HG02678 (cell line): ENCODE measurements at regions not wholly inside any gene's neighbourhood (a gene's known extent, or its start where the extent isn't known, plus 50 kb on each side); places are given as distances from the start of the nearest gene placed in this dataset.
"Not testable (repeated sequence)": the region's sequence is repeated elsewhere in the genome, so short reads cannot be mapped to it uniquely, and the experiment has no call there.

Source experiments
- ATAC-seq: cut with Tn5 transposase; IDR thresholded peaks from one replicate; pipeline ENCODE4 v1.9.1; 2021; ENCODE audit warnings: mild to moderate bottlenecking, moderate library complexity; ENCODE audit not compliant: unreplicated experiment

DNA sequence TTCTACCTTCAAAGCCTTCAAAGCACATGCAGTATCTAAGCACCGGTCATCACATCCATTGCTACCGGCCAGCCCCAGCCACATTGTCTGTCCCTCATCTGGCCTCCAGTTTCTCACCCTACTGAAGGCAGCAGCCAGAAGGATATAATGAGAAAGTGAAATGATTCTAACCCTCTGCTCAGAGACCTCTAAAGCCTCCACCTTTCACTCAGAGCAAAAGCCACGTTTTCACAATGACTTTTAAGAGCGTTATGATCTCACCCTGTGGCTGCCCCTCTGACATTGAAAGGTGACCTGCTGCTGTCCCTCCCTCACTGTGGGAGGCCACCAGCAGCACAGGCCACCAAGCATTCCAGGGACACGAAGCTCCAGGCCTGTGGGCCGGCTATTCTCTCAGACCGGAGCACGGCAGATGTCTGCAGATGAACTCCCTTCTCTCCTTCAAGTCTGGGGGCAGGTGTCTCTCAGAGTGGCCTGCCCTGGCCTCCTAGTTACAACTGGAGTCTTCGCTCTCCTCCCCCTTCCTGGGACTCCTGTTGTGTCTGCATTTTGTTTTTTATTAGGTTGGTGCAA is 94.9 kb upstream of the EEPD1 start:
- peak; percentile 73 for ATAC-seq

DNA sequence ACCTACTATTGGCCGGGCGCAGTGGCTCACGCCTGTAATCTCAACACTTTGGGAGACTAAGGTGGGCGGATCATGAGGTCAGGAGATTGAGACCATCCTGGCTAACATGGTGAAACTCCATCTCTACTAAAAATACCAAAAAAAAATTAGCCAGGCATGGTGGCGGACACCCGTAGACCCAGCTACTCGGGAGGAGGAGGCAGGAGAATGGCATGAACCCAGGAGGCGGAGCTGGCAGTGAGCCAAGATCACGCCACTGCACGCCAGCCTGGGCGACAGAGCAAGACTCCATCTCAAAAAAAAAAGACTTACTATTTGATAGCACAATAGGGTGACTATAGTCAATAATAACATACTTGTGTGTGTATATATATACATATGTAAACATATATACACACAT is 92.7 kb upstream of the EEPD1 start:
- not testable (repeated sequence) for ATAC-seq

DNA sequence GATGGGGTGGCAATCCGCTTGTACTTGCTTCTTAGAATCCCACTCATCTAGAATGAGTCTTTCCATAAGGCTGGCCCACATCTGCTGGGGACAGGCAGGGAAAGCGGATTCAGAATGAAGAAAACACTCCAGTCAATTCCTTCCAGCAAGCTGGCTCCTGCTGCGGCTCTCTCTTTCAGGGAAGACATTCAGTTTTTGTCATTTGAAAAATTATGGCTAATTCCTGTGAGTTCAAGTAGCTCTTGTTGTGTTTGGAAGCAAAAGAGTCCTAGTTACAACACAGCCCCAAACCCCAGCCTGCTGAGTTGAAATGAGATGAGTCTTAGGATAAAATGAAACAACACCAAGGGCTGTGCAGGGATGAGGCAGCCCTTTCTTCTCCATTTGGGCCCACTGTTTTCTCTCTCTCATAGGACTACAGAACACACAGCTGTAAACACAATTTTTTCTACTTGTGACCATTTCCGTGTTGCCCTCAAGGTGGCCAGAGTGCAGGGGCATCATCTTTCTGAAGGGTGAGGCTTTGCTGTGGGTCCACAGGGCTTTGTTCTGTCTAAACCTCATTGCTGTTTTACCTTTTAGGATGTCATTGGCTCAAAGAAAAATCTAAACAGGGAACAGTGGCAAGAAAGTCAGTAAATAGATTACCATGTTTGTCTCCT is 90.8 kb upstream of the EEPD1 start:
- no peak for ATAC-seq

DNA sequence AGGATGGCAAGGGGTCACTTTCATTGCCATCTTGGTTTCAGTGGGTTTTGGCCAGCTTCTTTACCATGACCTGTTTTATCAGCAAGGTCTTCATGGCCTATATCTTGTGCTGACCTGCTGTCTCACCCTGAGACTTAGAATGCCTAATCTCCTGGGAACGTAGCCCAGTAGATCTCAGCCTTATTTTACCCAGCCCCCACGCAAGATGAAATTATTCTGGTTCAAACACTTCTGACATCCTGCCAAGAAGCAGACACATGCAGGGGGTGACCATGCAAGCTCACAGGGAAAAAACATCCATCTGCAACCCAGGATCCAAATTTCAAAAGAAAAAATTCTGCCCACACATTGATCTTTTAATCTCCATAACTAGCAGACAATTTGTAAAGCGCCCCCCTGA is 88.4 kb upstream of the EEPD1 start:
- ATAC-seq = no peak

DNA sequence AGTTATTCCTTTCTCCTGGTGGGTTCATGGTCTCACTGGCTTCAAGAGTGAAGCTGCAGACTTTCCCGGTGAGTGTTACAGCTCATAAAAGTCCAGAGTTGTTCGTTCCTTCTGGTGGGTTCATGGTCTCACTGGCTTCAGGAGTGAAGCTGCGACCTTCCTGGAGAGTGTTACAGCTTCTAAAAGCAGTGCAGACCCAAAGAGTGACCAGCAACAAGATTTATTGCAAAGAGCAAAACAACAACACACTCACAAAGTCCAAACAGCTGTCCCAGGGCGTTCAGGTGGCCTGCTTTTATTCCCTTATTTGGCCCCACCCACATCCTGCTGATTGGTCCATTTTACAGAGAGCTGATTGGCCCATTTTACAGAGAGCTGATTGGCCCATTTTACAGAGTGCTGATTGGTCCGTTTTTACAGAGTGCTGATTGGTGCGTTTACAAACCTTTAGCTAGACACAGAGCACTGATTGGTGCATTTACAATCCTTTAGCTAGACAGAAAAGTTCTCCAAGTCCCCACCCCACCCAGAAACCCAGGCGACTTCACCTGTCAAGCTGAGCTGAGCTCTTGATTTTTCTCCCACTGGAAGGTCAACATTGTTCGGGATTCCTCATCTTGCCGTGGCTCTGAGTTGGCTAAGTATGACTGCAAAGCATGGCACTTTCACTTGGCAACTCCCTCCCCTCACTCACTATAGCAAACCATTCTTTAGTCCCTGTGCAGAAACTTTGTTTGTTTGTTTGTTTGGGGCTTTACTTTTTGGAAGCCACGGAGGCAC is 87.3 kb upstream of the EEPD1 start:
- ATAC-seq = not testable (repeated sequence)

DNA sequence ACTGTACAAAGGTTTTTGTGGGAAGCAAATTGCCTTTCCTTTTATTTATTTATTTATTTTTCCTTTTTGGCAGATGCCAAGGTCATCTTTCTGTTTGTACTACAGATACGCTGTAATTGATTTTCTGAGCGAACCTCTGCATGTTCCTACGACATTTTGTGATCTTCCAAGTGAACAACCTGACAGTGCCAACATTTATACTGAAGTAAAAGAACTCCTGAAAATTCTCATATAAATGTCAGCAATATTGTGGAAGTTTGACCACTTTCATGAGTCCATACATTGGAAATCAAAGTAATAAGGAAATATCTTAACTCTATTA is 86.8 kb upstream of the EEPD1 start:
- ATAC-seq = no peak

DNA sequence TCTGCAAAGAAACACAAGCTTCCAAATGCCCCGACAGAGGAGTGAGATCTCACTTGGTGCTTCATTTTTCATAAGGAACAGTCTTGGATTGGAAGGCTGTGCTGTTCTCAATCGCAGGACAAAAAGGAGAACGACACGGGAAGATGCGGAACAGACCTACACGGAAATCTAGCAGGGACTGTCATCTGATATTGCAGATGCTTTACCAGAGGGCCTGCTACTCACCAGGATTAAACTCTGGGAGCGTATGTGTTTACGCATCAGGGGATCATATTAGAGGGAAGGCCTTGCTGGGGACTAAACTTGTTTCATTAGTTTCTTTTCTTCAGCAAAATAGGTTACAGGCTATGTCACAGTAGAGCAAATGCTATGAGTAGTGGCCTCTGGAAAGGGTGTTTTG is 82.8 kb upstream of the EEPD1 start:
- no peak for ATAC-seq

DNA sequence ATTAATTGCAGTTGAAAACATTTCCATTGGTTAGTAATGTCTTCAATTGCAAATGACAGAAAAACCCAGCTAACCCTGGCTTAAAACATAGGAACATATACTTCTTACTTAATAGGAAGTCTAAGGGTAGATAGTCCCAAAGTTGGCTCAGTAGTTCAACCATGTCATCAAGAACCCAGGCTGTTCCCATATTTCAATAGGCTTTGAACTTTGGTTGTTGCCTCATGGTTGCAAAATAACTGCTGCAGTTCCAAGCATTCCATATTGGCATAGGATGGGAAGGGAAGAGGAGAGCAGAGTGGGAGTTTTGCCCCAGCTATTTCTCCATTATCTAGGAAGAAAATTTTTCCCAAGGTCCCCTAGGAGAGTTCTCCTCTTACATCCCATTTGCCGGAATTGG is 81.4 kb upstream of the EEPD1 start:
- no peak for ATAC-seq

DNA sequence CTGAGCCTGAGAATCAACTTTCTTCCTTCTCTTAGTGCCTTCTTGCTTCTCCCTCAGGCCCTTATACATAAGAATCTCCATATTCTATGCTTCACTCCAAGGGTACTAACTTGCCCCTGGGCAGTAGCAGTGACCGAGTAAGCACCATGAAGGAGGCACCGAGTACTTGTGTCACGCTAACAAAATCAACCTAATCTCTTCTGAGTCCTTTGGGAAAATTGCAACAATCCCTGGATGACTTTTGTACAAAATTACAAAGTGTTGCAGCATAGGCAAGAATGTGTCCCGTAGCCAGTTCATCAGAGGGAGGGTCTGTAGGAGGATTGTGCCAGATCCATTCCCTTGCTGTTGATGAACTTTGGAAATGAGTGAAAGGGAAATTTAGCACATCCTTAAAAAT is 80.4 kb upstream of the EEPD1 start:
- no peak for ATAC-seq

DNA sequence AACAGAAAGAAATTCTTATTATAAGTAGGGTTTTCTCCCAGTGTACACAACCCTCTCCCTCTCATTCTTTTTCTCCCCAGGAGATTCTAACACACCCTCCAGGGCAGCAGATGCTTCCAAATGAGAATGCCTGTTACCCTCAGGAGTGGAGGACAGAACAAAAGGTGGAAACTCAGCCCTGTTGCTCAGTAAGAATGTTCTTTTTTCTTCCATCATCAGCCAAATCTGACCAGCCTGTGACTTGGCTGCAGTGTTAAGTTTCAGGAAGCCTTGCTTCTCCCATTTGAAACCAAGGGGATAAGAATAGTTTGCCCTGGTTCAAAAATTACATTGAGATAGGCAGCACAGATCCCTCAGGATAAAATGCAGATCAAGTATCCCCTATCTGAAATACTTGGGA is 77.5 kb upstream of the EEPD1 start:
- ATAC-seq = no peak

DNA sequence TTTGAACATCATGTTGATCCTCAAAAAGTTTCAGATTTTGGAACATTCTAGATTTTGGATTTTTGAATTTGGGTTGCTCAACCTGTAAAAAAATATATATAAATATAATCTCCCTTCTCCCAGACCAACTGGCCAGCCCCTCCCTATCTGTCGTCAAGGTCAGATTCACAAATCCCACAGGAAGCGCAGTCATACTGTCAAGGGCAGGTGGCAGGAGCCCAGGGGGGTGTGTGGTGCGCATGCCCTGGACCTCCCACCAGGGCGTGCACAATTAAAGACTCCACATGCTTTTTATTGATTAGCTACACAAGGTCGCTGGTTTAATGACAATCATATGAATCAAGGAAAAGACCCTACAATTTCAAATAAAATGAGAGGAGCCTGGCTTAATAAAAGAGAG is 77.0 kb upstream of the EEPD1 start:
- no peak for ATAC-seq

DNA sequence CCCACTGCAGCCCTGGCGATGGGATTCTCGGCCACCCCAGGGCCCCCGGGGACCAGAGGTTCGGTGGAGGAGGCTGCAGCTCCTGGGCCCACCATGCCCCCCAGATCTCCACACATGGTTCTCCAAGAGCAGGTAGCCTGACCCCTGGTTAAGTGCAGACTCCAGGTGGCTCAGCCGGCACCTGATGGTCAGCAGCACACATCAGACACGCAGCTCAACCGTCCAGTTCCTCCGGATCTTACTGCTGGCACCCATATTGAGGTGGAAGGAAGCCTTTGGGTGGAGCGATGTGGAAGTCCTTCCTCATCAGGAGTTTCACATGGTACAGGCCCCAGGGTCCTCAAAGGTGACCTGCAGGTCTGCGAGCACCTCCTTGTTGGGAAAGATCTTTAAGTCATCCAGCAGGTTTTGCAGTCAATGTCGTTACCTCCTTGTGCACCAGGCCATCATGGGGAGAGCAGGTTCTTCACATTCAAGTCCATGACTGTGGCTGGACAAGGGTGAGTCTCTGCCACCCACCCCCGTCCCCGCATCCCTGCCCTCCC is 74.2 kb upstream of the EEPD1 start:
- ATAC-seq = no peak

DNA sequence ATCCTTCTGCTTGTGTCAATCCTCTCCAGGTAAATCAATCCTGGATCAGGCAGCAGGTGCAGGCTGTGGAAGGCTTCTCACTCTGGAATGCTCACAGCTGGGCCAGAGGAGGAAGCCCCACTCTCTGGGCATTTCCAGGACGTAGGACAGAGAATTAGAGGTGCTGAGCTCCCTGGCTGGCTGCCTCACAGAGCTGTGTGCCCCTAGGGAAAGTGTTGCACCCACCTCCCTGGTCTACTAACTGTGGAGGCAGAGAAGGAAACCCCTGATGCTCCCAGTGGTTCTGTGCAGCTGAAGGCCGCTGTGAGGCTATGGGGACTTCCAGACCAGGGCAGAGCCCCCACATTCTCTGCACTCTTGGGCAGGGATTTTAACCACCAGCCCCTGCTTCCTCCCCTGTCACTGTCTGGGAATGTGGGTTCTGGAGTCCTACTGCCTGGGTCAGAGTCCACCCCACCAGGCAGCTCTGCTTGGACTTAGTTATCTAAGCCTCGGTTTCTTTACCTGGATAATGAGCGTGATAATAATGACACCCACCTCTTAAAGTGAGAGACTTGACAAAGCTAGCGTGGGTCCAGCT is 73.5 kb upstream of the EEPD1 start:
- no peak for ATAC-seq

DNA sequence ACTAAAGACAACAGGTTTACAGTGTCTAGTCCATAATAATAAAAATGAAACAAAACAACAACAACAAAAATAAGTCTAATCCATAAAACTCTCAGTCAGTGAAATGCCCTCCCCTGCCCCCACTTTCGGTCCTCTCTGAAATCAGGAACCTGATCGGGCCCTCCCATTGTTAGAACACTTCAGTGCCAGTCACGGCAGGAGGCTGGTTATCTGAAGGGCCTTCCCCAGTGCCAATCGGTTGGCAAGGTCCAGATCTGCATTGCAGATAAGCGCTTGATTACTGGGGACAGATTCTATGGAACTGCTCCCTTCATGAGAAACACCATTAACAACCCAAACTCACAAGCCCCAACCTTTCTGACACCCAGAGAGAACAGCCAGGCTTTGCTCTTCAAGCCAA is 72.2 kb upstream of the EEPD1 start:
- ATAC-seq = no peak

DNA sequence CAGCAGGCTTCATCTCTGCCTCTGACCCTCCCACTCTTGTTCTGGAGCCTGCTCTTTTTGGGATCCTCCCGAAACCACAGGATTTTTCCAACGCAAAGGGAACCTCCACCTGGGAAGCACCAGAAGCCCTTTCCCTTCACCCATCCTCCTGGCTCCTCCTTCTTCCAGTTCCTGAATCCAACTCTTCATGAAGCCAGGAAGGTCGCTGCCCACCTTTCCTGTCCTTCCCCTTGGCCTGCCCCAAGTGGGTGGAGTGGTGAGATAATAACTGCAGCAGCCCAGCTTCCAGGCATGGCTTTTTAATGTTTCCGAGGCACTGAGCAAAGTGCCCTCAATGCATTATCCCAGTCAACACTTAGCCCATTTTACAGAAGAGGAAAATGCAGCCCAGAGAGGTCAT is 70.8 kb upstream of the EEPD1 start:
- ATAC-seq = no peak

DNA sequence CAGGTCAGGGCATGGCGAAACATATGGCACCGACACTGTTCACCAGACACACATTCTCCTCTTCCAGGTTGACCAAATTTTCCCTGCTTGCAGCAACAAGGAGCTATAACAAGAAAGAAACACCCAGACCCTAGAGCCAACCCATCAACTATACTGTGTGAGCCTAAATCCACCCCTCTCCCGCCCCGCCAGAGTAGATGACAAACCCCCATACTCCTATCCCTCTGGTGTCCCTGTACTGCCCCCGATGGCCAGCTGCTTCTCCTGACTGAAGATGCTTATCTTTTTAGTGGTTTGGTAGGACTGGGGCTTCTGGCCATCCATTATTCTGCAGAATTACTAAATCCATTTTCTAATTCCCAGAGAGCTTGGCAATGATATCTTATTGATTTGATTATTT is 70.1 kb upstream of the EEPD1 start:
- ATAC-seq = no peak

DNA sequence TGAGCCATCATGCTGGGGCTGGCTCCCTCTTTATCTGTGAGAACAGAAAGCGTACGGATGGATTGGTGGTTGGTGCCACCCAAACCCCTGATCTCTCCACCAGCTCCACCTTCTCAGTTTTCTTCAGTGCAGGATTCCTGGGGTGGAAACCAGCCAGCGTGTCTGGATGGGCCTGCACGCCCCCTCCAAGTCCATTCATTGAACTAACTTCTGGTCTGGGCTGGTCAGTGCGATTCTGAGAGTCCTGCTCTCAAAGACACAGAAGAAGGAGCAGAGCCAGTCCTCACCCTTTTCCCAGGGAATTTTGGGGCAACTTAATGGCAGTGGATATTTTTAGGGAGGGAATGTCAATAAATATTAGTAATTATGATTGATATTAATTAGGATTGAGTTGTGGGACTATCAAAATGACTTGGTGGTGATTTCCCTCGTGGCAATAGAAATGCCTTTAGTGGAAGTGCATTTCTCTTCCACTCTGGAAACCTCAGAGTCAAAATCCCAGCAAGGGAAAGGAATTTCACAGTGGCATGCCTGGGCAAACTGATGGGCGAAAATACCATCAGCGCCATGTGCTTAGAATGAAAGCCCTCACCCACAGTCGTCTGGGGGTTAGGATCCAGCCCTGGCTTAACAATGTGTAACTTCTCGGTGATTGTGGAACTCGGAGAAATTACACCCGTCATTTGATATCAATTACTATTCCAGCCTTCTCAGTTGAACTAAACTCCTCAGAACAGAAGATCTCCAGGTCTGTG is 69.3 kb upstream of the EEPD1 start:
- no peak for ATAC-seq

DNA sequence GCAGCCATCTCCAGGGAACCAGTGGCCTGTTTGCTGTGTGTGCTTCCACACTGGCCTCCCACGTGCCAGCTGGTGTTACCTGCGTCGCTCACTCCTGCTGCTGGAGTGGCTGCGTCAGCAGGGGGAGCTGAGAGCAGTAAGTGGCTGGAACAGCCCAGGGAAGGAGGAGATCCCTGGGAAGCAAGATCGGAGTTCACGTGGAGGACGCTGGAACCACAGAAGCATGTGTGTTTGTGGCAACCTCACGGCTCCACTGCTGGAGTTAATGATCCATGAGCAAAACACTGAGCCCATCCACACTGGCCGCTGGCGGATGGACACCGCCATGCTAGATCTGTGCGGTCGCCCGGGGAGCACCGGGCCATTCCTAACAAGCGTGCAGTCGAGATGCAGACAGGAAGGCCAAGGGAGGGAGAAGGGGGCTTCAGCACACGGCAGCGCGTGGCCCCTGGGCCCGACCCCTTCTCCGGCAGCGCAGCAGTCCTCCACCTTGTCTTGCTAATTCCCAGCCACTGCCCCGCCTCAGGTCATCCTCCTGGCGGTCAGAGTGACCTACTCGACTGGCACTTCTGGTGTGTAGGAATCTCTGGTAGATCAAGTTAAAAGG is 68.5 kb upstream of the EEPD1 start:
- ATAC-seq = no peak

DNA sequence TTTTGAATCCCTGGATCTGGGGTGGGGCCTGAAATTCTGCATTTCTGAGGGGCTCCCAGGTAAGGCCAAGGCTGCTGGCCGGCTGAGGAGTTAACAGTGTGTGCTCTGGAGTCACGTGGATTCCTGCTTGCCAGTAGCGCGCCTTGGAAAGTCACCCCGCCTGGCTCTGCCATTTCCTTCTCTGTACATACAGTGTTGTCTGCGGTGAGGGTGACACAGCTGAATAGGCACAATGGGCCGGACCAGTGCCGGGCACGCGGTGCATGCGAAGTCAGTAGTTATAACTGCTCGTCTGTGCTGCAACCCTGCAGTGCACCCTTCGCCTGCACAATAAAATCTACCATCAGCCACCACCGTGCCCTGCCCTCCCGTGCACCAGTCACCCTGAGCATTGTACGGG is 68.0 kb upstream of the EEPD1 start:
- no peak for ATAC-seq

DNA sequence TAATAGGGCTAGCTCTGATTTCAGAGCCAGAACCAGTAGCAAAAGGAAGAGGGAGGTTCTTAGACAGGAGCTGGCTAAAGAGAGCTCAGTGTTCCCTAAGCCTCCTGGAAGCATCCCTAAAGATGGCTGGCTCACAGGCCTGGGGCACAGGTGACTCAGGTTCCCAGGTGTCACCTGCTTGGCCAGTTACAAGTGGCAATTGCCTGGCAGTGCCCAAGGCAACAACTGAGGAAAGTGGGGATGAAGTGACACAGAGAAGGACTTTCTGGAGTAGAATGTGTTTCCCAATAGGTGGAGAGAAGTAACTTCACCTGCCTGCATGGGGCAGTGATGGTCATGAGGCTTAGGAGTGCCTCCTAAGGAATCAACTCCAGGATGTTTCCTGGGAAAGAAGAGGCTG is 66.5 kb upstream of the EEPD1 start:
- no peak for ATAC-seq

DNA sequence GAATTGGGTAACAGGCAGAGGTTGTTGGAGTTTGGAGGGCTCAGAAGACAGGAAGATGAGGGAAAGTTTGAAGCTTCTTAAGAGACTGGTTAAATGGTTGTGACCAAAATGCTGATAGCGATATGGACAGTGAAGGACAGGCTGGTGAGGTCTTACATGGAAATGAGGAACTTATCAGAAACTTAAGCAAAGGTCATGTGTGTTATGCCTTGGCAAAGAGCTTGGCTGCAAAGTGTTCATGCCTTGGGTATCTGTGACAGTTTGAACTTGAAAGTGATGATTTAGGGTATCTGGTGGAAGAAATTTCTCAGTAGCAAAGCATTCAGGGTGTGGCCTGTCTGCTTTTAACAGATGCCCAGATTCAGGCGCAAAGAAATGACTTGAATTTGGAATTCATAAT is 64.5 kb upstream of the EEPD1 start:
- ATAC-seq = no peak
